Esophagus muscularis mucosa (tissue), 3 donors: ENCODE measurements at regions not wholly inside any gene's neighbourhood (a gene's known extent, or its start where the extent isn't known, plus 50 kb on each side); places are given as distances from the start of the nearest gene placed in this dataset.

Source experiments
- CTCF ChIP-seq, 3 experiments: fragments of 200-600 bp in 2 of 3; fragments of 450-650 bp in 1 of 3; sonication (generic) in 2 of 3; IDR thresholded peaks; one replicate each; pipeline ENCODE4 v1.5.1; 2017 to 2019; ENCODE audit warnings: antibody characterized with exemption in 3 of 3, mild to moderate bottlenecking in 2 of 3, moderate library complexity in 1 of 3
- EP300 ChIP-seq: sonication (generic); formaldehyde crosslinking; IDR thresholded peaks from one replicate; pipeline ENCODE4 v1.6.1; 2017; ENCODE audit warnings: antibody characterized with exemption

- TF ChIP-seq CTCF (IDR thresholded peaks at IDR 0.05) (no peak), EP300 (no peak)
Measured at GRCh38 chr3:101095693-101096430, 102.6 kb upstream of the ABI3BP start.
